ENCODE measurements at regions not wholly inside any gene's neighbourhood (a gene's known extent, or its start where the extent isn't known, plus 50 kb on each side); places are given as distances from the start of the nearest gene placed in this dataset.

DNA sequence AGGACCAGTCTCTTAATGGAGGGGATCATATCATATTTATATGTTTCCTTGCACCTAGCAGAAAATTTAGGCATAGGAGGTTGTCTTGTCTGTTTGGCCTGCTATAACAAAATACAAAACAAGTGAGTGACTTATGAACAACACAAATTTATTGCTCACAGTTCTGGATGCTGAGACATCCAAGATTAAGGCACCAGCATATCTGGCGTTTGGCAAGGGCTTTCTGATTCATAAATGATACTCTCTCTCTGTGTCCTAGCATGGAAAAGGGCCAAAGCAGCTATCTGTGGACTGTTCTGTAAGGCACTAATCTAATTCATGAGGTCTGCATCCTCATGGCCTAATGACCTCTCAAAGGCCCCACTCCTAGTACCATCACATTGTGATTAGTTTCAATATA lies 683.0 kb downstream of the NR2F2 start:
- DNase-seq (ENCODE audit: low read depth in 2 of 2) = no peak

DNA sequence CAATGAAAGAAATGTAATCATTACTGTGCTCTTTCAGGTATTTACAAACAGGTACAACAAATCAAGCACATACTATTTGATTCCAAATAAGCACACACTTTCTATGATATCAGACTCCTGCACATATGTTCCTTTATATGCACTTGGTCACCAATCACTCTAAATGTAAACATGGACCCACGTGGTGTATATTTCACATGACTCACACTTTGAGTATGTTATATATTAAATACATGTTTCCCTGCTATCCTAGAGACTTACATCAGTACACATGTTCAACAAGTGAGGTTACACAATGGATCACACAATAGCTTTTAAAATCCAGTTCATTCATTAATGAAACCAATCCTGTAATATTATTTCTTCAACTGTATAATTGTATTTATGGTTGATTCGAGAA lies 683.5 kb downstream of the NR2F2 start:
- DNase-seq (ENCODE audit: low read depth in 2 of 2) = no peak

DNA sequence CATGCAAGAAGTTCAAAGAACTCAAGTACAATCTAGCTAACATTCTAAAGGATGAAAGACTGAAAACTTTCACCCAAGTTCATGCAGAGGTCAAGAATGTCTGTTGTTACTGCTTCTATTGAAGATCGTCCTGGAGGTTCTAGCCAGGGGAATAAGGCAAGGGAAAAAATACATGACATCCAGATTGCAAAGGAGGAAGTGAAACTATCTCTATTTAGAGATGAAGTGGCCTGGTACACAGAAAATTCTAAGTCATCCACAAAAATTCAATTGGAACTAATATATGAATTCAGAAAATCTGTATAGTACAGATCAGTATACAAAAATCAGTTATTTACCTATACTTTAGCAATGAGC lies 693.0 kb downstream of the NR2F2 start:
- no peak for DNase-seq (ENCODE audit: low read depth in 2 of 2)

DNA sequence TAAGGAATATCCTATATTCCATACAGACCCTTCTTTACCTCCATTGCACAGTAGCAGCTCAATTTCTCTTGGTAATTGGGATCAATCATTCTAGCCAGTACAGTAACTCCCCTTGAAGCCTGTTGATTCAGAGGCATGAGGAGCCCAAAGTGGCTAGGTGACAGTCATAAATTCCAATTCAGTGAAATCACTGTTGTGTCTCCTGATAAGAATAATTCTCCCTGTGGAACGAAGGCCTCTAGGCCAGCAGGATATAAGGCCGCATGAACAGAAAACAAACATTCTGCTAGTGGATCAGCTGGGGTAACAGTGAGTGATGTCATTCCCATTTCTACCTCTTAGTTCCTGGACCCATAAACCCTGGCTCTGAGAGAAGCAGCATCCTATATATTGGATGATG lies 696.3 kb downstream of the NR2F2 start:
- no peak for DNase-seq (ENCODE audit: low read depth in 2 of 2)

DNA sequence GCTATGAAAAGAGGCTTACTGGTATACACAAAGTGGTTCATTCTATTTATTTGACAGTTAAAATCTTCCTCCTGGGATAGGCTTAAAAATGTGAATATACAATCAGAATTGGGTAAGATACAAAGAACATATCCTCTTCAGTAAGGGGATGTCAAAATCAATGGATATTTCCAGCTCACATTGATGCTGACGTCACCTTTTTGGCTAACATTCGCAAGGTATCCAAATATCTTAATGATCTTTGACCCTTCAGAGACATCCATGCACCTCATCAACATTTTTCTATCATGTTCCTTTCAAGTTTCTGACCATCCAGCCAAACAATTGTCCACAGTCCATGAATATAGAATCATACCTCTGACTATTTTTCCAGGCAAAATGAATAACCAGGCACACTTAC lies 697.3 kb downstream of the NR2F2 start:
- DNase-seq (ENCODE audit: low read depth in 2 of 2) = no peak

DNA sequence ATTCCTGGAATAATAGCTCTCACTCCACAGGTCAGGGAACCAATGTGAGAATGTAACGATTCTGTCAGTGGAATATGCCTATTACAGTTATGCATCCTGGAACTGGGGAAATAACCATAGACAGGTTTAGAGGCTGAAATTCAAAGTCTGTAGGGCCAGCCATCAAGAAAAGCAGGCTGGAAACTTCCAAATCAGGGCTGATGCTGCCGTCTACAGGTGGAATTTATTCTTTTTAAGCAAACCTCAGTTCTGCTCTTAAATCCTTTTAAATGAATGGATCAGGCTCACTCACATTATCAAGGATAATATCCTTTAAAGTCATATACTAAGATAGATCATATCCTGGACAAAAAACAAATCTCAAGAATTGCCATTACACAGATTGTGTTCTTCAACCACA lies 699.8 kb downstream of the NR2F2 start:
- no peak for DNase-seq (ENCODE audit: low read depth in 2 of 2)

DNA sequence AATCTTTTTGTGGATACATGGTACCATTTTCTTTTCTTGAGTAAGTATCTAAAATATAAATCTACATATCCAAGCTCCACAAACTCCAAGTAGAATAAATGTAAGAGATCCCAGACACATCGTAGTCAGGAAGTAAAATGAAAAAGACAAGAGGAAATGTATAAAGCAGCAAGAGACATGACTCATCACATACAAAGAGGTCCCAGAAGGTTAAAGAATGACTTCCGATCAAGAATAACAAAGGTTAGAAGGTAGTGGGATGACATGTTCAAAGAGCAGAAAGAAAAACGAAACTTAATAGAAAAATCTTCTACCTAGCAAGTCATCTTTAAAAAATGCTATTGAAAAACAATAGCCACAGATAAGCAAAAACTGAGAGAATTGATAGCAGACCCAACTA lies 705.8 kb downstream of the NR2F2 start:
- no peak for DNase-seq (ENCODE audit: low read depth in 2 of 2)

DNA sequence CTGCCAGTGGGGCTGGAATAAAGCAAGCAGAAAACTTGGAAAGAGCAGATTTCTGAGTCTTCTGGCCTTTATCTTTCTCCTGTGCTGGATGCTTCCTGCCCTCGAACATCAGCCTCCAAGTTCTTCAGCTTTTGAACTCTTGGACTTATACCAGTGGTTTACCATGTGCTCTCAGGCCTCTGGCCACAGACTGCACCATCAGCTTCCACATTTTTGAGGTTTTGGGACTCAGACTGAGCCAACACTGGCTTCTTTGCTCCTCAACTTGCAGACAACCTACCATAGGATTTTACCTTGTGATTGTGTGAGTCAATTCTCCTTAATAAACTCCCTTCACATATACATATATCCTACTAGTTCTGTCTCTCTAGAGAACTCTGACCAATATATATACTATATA lies 706.6 kb downstream of the NR2F2 start:
- DNase-seq (ENCODE audit: low read depth in 2 of 2) = no peak

DNA sequence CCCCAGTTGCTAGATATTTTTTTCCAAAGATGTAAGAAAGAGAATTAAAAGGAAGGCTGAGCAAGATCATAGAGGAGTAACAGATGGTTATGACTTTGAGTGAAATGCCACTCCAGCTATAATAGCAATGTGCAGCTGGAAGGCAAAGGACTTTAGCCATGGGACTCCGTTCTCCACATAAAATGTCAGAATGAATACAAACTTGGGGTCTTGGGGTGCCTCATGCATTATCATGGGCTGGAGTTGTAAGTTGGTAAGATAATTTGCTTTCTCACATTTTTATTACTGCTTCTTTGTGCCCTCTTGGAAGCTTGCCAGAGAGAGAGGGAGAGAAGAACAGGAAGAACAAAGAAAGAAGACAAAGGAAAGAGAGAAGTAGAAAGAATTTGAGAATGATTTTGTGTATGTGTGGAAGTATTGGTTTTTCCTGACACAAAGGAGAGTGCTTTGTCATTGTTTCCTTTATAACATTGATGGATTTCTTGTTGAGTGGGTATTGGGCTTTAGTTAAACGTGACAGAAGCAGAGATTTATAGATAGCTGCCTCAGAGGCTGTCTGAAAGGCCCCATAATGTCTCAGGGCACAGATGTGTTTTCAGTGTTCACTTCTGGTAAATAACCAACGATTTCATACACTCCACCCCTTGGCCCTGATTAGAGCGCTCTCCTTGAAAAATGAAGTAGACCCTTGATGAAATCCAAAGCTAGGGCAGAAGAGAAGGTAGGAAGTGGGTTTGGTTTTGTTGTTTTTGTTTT lies 715.3 kb downstream of the NR2F2 start:
- no peak for DNase-seq (ENCODE audit: low read depth in 2 of 2)

DNA sequence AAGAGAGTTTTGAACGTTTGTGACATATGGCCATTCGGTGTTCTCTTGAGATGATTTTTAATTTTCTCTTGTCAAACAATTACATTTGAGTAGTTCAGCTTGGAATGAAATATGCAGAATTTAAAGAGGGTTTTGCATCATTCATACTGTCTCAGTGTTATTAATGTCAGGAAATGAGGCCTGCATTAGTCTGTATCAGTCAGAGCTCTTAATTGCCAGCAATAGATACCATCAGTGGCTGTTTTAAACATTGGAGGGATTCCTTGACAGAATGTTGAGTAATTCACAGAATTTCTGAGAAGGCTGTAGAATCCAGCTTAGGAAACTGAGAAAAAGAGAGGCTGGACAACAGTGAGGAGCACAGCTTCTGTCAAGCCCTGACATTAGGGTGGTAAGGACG lies 722.0 kb downstream of the NR2F2 start:
- DNase-seq (ENCODE audit: low read depth in 2 of 2) = no peak

DNA sequence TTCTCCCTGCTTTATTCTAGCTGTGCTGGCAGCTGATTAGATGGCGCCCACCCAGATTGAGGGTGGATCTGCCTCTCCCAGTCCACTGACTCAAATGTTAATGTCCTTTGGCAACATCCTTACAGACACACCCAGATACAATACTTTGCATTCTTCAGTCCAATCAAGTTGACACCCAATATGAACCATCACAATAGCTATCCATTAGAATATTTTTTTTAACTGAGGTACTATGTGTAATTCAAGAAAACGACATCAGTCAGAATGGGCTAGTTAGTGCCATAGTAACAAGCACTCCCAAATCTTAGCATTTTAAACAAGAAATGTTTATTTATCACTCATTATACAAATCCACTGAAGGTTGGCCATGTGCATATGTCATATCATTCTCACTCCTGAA lies 723.1 kb downstream of the NR2F2 start:
- DNase-seq (ENCODE audit: low read depth in 2 of 2) = no peak

DNA sequence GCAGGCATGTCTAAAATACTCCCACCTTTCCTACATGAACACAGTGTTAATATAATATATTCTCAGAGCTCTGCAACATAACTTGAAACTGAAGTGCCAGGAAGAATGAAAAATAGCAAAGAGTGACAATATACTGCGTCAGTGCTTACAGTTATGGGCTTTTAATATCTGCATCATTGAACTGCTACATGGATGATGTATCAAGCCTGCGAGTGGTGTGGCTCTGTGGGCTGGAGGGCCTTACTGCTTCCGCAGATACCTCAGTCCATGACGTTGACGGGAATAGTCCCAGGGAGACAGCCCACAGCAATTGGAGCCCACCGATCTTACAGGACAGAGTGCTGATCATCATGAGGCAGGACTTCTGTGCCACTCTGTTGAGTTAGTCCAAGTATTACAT lies 727.0 kb downstream of the NR2F2 start:
- DNase-seq (ENCODE audit: low read depth in 2 of 2) = no peak

DNA sequence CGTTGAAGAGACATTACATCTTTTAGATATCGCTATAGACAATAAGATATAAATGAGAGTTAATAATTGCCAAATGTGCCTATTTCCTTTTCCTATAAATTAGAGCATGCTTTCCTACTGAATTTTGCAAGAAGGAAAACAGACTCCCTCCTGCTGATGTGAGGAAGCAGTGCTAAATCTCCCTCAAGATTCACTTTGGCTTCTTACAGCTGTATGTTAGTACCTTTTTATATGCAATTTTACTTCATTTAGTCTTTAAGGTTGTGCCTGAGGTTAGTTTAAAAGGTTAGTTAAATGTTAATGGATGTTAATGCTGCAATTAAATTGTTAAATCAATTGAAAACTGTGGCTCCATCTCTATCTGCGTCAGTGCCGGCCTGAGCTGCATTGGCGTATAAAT lies 728.8 kb downstream of the NR2F2 start:
- DNase-seq (ENCODE audit: low read depth in 2 of 2) = no peak

DNA sequence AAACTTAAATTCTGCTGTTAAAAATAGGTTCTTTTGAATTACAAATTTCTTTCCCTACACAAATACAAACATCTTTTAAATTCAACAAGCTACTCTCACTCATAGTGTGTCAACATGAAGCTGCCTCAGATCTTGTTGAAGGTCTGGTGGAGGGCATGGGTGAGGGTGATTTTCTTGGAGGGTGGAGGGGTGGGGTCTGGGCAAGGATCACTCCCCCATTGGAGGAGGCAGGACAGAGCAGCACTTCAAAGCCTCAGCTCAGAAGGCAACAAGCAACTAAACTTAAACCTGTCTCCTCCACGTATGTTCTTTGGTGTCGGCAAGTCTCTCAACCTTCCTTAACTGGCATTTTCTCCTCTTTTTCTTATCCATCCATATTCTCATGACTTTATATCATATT lies 730.9 kb downstream of the NR2F2 start:
- DNase-seq (ENCODE audit: low read depth in 2 of 2) = no peak

DNA sequence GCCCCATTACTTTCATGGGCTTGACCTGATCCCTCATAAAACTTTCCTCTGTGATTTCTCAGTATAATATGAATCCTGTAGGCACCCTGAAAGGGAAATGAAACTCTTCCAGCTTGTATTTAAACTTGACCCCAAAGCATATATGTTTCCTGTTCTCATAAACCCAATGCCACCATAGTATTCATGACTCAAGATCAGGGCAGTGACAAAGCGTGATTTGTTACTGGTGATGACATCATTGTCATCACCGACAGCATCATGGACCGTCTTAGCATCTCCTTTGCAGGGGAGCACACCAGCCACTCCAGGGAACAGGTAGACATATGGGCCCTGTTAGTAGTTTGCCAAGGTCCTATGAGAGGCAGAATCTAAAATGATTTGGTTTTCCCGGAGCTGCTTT lies 741.2 kb downstream of the NR2F2 start:
- no peak for DNase-seq (ENCODE audit: low read depth in 2 of 2)

DNA sequence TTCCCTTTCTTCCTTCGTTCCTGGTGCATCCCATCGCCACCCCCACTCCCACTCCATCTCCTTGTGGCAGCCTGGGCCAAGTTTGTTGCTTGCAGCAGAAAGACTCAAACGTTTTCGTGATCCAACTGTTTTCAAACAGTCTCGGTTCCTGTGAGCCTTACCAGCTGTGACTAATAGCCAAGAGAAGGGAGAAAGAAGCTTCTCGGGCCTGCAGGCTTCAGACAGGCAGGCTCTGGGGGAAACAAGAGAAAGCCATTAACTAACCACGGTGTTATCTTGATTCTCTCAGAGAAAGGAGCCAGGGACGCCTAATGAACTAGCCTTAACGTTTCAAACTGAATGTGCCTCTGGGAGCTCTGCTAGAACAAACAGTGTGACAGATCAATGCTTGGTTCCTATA lies 742.0 kb downstream of the NR2F2 start:
- no peak for DNase-seq (ENCODE audit: low read depth in 2 of 2)

DNA sequence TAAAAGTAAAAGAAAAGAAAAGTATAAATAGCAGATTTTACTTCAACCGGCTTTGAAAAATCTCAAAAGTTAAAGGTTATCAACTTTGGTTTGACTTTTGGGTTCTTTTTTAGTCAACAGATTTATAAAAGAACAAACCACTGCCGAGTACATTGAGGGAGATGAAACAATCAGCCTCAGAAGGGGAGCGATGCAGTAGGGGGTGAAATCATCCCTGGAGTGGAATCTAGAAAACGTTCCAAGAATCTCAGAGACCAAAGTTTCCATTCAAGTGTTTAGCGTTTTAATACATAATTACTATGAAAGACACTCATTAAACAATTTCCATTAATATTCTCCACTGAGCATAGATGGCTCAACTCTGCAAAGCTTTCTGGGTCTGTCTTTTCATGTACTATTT lies 745.5 kb downstream of the NR2F2 start:
- DNase-seq (ENCODE audit: low read depth in 2 of 2) = no peak

DNA sequence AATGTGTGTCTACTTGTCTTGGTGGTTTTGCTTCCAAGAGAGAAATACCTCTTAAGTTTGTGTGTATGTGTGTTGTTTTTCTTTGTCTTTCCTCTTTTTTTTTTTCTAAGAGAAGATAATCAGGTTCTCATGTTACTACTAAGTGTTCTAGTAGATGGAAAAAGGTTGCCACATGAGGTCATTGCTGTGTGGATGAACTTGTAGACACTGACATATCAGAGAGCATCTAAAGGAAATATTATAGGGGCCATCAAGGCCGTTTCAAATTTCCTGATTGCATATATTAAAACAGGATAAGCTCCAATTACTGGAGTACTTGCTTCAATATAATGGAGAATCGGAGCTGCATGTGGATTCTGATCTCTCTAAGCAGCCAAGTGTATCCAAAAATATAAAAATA lies 747.5 kb downstream of the NR2F2 start:
- DNase-seq (ENCODE audit: low read depth in 2 of 2) = no peak

DNA sequence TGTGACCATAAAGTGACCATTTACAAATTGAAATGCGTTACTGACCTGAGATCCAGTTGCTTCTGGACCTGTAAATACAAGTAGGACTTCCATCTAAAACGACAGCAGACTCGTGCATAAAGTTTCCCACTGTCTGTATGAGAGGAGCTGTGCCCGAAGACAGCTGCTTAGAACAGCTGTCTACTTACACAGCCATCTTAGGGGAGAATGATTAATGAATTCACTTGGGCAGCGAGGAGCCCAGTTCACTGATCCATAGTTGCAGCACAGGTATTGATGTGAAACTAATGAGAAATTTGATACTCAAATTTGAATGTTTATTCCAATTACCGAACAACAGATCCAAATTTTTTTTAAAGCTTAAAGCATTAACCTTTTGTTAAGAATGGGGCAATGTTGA lies 748.1 kb downstream of the NR2F2 start:
- DNase-seq (ENCODE audit: low read depth in 2 of 2) = no peak

DNA sequence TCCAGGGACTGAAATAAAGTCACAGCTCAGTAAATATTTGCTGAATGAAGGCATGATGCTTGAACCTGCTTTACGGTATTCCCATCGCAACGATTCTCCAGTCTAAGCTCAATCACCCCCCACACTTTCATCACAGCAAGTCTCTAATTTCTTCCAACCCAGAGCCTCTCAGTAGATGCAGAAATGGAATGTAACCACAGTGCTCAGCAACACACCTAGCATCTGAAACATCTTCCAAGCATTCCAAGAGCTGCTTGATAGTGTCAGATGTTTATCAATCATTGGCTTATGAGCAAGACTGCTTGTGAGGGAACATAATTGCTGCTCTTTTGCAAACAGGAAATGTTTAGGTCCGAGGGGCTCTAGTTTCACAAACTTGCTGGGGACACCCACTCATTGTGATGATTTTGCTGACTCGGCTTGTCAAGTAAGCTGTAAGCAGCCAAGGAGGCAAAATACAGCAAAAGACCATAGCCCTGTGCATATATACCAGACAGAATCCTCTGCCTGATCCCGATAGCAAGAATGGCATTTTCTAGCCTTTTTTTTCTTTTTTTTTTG lies 751.2 kb downstream of the NR2F2 start:
- DNase-seq (ENCODE audit: low read depth in 2 of 2) = no peak

DNA sequence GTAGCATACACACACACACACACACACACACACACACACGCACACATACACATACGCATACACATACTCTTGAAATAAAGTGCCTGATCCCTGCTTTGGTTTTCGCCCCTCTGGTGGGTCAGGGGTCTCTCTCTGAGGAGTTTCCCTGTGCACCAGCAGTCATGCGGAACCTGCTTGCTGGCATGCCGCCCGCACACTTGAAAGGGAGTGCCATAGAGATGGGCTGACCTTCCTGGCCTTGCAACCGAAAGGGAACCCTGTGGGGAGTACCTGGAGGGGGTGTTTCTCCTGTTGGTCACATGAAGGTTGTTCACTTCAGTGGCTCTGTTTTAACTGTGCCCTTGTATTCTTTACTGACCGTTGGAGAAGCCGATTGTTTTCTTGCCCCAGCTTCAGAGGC lies 752.3 kb downstream of the NR2F2 start:
- no peak for DNase-seq (ENCODE audit: low read depth in 2 of 2)

DNA sequence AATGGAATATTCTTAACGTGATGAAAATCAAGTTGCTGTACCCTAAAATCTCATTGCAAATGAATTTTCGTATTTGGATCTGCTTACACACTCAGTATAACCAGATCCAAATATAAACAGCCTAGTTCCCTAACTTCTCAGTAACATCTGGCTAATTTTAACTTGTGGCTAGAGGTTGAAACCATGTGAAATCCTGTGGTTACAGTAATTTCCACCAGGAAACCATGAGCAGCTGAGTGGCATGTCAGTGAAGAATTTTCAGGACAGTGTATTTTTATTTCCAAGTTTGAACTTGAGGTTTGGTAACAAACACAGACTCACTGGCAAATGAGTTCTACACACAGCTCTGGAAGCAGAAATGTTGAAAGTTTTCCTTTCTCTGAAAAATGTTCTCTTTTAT lies 754.1 kb downstream of the NR2F2 start:
- no peak for DNase-seq (ENCODE audit: low read depth in 2 of 2)

DNA sequence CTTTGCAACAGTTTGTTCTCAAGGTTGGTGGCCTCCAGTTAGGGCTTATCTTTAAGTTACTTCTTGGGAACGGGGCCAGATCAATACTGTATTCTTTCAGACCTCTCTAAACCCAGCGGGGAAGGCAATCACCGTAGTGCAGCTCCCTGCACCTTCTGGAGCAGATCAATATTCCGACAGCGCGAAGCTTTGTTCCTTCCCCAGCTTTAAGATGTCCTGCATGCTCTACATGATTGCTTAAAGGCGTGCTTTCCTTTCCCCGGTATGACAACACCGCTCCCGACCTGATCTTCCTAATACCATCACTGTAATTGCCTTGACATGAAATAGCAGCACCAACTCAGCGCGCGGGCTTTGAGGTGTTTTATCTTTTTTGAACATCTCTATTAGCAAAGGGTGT lies 755.2 kb downstream of the NR2F2 start:
- no peak for DNase-seq (ENCODE audit: low read depth in 2 of 2)
